ENCODE measurements at regions not wholly inside any gene's neighbourhood (a gene's known extent, or its start where the extent isn't known, plus 50 kb on each side); places are given as distances from the start of the nearest gene placed in this dataset.

DNA sequence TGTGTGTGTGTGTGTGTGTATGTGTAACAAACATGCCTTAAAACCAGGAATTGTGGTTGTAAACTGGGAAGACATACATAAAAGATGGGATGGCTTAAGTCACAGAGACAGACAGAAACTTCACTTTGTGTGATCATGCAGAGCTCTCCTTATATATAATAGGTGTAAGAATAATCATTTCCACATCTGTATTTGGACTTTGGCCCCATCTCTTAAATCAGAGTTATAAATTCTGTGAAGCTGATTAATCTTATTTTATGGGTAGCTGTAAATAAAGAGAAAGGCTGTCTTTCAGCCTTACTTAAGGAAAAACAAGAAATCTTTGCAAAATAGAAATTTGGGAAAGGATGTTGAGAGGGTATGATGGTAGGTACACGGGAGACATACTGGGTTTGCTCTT lies 174.6 kb upstream of the PITX2 start:
- DNase-seq (ENCODE audit: low read depth, low spot score) (no peak), FAIRE-seq (no peak)
- dilution Hi-C loops (cut with MboI; ENCODE audit: extremely low pct_ligation_motif_present, low sequenced_read_pairs), result no loop called here
- ChIA-PET POLR2A (no interaction called here), CTCF (no interaction called here)
- Histone ChIP-seq H3K79me2 (ENCODE audit: control insufficient read depth, insufficient read depth, low read length) (no peaks in the 10 kb centered on the region), H3K9me3 (replicated peaks; ENCODE audit: control insufficient read depth, insufficient read depth, low read length) (no peaks in the 10 kb centered on the region), H3K4me3 (replicated peaks in 1 of 3; ENCODE audit: insufficient read depth in 1 of 3, low read depth in 1 of 3, low read length in 3 of 3) (no peak overlapping the region), H3K9ac (replicated peaks; ENCODE audit: extremely low read depth, insufficient read depth, low read length) (no peak overlapping the region), H4K20me1 (replicated peaks; ENCODE audit: control insufficient read depth, extremely low read depth, insufficient read depth, low read length) (no peaks in the 10 kb centered on the region), H3K9me1 (replicated peaks; ENCODE audit: control insufficient read depth, extremely low read depth, insufficient read depth, low read length) (no peaks in the 10 kb centered on the region), H3K27ac (ENCODE audit: insufficient read depth, low read depth, low read length) (no peak overlapping the region), H3K4me2 (ENCODE audit: insufficient read depth, low read length) (no peak overlapping the region), H3K27me3 (ENCODE audit: control insufficient read depth in 2 of 2, insufficient read depth in 2 of 2, low read length in 2 of 2) (peaks cover 0 to 3% of the 10 kb centered on the region in 2 experiments), H3K4me1 (ENCODE audit: control insufficient read depth, extremely low read depth, insufficient read depth, low read length) (no peaks in the 10 kb centered on the region), H2AFZ (ENCODE audit: low read depth, low read length) (no peak overlapping the region), H3K36me3 (ENCODE audit: control insufficient read depth in 2 of 2, extremely low read depth in 1 of 2, insufficient read depth in 2 of 2, low read length in 2 of 2) (no peaks in the 10 kb centered on the region)
- intact Hi-C loops (cut with micrococcal nuclease), result no loop called here
- TF ChIP-seq MYC (IDR thresholded peaks at IDR 0.05; ENCODE audit: low read depth, low read length) (no peak), POLR2AphosphoS5 (IDR thresholded peaks at IDR 0.05; ENCODE audit: insufficient read depth, low read depth, low read length) (no peak), POLR2A (IDR thresholded peaks at IDR 0.05; ENCODE audit: low read depth, low read length) (no peak), EZH2 (IDR thresholded peaks at IDR 0.05; ENCODE audit: borderline replicate concordance, low read depth, low read length, severe bottlenecking) (no peak), GATA2 (IDR thresholded peaks at IDR 0.05; ENCODE audit: insufficient read depth, insufficient read length, low read depth, low read length) (no peak), FOS (IDR thresholded peaks at IDR 0.05; ENCODE audit: borderline replicate concordance, insufficient read depth, low read length) (no peak), CTCF (IDR thresholded peaks at IDR 0.05; ENCODE audit: extremely low read depth in 1 of 2, insufficient read depth in 1 of 2, low read depth in 1 of 2, low read length in 2 of 2) (no peak), JUN (IDR thresholded peaks at IDR 0.05; ENCODE audit: borderline replicate concordance, insufficient read depth, insufficient read length, low read depth) (no peak)
- TF ChIP-seq, protein P1, sequence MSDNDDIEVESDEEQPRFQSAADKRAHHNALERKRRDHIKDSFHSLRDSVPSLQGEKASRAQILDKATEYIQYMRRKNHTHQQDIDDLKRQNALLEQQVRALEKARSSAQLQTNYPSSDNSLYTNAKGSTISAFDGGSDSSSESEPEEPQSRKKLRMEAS (IDR thresholded peaks at IDR 0.05; ENCODE audit: insufficient read depth, insufficient read length), result no peak
- no TSS peak for BruUV-seq (replicated peaks)

All from endothelial cell of umbilical vein (primary cell).